Aorta (tissue), 5 donors: ENCODE measurements at regions not wholly inside any gene's neighbourhood (a gene's known extent, or its start where the extent isn't known, plus 50 kb on each side); places are given as distances from the start of the nearest gene placed in this dataset.

Experiments used
- ATAC-seq: fragments of 200-7000 bp; cut with Tn5 transposase; one replicate; pipeline ENCODE4 v1.9.1; 2022; ENCODE audit warnings: moderate library complexity; ENCODE audit not compliant: low FRiP score
- DNase-seq, 2 donors: peaks; one replicate each; pipeline ENCODE4 v3.0.0-alpha.2; 2020
- H3K27ac ChIP-seq, 2 donors: one replicate each; pipeline ENCODE4 v1.5.1; 2013; ENCODE audit warnings: low read length in 2 of 2, mild to moderate bottlenecking in 2 of 2, moderate library complexity in 2 of 2, control low read depth in 1 of 2, inconsistent platforms in 1 of 2, low read depth in 1 of 2
- H3K27me3 ChIP-seq, 2 donors: one replicate each; pipeline ENCODE4 v1.6.1; 2013; ENCODE audit warnings: control low read depth in 1 of 2, low read length in 1 of 2, mild to moderate bottlenecking in 1 of 2, moderate library complexity in 1 of 2; ENCODE audit not compliant: insufficient read depth in 2 of 2, control insufficient read depth in 1 of 2
- H3K36me3 ChIP-seq, 2 donors: one replicate each; pipeline ENCODE4 v1.6.1; 2013; ENCODE audit warnings: control low read depth in 1 of 2, low read length in 1 of 2, mild to moderate bottlenecking in 1 of 2; ENCODE audit not compliant: insufficient read depth in 2 of 2, control insufficient read depth in 1 of 2
- H3K4me1 ChIP-seq, 2 donors: one replicate each; pipeline ENCODE4 v1.6.1; 2013; ENCODE audit warnings: low read length in 2 of 2, control low read depth in 1 of 2, mild to moderate bottlenecking in 1 of 2, moderate library complexity in 1 of 2; ENCODE audit not compliant: insufficient read depth in 2 of 2, control insufficient read depth in 1 of 2
- H3K4me3 ChIP-seq, 2 donors: one replicate each; pipeline ENCODE4 v1.5.1; 2013; ENCODE audit warnings: low read length in 2 of 2, control low read depth in 1 of 2, mild to moderate bottlenecking in 1 of 2
- H3K9me3 ChIP-seq: one replicate; pipeline ENCODE4 v1.6.1; 2013; ENCODE audit warnings: mild to moderate bottlenecking, low read length; ENCODE audit not compliant: control insufficient read depth
- WGBS, 2 donors: extraction: QIAGEN DNeasy Blood & Tissue Kit; methylation state at CpG; one replicate each; pipeline ENCODE4 v1.1.7; 2013; 5-methylcytosine and 5-hydroxymethylcytosine counted together
- intact Hi-C, 2 donors: fragments of 100-400 bp; cut with DNase I; formaldehyde crosslinking; loops; one replicate each; pipeline versions ENCODE4 v1.14.2 to v1.15.0; 2022
- donor health status: healthy with polysubstance abuse.
- donor health status: Bipolar disorder and iron deficiency.
- donor health status: DM: no; HTN: no; CAD: no.
- donor health status: DM: no; HTN: no; CAD: no.
- donor health status: DM: yes; HTN: yes; CAD: no.

DNA sequence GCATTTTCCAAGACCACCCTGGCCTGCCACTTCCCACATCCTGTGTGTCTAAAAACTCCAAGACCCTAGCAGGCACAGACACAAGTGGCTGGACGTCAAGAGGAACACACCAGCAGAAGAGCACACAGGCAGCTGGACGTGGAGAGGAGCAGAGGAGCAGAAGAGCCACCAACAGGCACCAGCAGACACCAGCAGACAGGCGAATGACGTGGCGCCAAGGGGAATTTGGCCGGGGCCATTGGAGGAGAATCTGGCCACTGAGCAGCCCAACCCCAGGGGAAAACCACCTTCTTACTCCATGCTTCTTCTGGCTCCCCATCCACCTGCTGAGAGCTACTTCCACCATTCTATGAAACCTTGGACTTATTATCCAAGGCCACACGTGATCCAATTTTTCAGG is 243.1 kb upstream of the CTSO start:
- peaks cover 1% of the 10 kb centered on the region for H3K9me3 ChIP-seq
- no peak overlapping the region for H3K27ac ChIP-seq
- H3K4me3 ChIP-seq: no peak overlapping the region
- no peaks in the 10 kb centered on the region for H3K36me3 ChIP-seq
- DNase-seq: no peak
- WGBS, 2 donors: 95% methylated on average over 7 of the region's 7 CpGs
- intact Hi-C loops: no loop called here
- no peaks in the 10 kb centered on the region for H3K27me3 ChIP-seq
- ATAC-seq: no peak
- peaks cover 0 to 1% of the 10 kb centered on the region in 2 donors for H3K4me1 ChIP-seq

GRCh38 chr4:156195914-156196313 is 242.2 kb upstream of the CTSO start:
- H3K27ac ChIP-seq: no peak overlapping the region
- H3K4me1 ChIP-seq: peaks cover 0 to 1% of the 10 kb centered on the region in 2 donors
- H3K9me3 ChIP-seq: peaks cover 1% of the 10 kb centered on the region
- intact Hi-C loops: no loop called here
- H3K4me3 ChIP-seq: no peak overlapping the region
- ATAC-seq (no peak), DNase-seq (no peak)
- H3K27me3 ChIP-seq: no peaks in the 10 kb centered on the region
- H3K36me3 ChIP-seq: no peaks in the 10 kb centered on the region

- intact Hi-C loops: no loop called here
- no peak for ATAC-seq
- 94 to 95% methylated on average over 7 of the region's 7 CpGs for WGBS, 2 donors
Measured at GRCh38 chr4:156194896-156195295, 241.2 kb upstream of the CTSO start.

DNA sequence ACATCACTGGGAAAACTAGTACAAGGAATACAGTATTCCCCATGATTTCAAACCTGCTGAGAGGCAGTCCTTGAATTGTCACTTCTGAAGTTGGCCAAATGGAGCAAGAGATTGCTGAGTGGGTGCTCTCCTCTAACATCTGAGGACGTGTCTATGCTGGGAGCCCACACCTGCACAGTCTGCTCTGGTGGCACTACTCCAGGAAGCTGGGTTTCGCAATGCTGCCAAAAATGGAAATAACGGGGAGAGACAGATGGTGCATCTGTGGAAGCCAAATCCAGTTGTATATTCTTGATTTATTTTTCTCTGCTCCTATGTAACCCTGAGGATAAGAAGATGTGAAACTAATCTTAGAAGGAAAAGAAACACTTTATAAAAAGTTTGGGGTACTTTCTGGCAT is 240.1 kb upstream of the CTSO start:
- H3K27me3 ChIP-seq: no peaks in the 10 kb centered on the region
- H3K4me1 ChIP-seq: peaks cover 0 to 1% of the 10 kb centered on the region in 2 donors
- no peak for DNase-seq
- no peak overlapping the region for H3K4me3 ChIP-seq
- H3K9me3 ChIP-seq: peaks cover 1% of the 10 kb centered on the region
- H3K36me3 ChIP-seq: no peaks in the 10 kb centered on the region
- intact Hi-C loops: no loop called here
- 61 to 62% methylated on average over 3 of the region's 3 CpGs for WGBS, 2 donors
- H3K27ac ChIP-seq: no peak overlapping the region
- ATAC-seq: no peak

More at GRCh38 chr4:156194896-156195295, 241.2 kb upstream of the CTSO start:
- peaks cover 1% of the 10 kb centered on the region for H3K9me3 ChIP-seq
- DNase-seq: no peak
- no peak overlapping the region for H3K27ac ChIP-seq
- peaks cover 0 to 1% of the 10 kb centered on the region in 2 donors for H3K4me1 ChIP-seq
- H3K36me3 ChIP-seq: no peaks in the 10 kb centered on the region
- H3K27me3 ChIP-seq: no peaks in the 10 kb centered on the region
- no peak overlapping the region for H3K4me3 ChIP-seq

GRCh38 chr4:156193106-156193505 is 239.4 kb upstream of the CTSO start:
- WGBS, 2 donors: 72 to 78% methylated on average over 2 of the region's 2 CpGs
- no peaks in the 10 kb centered on the region for H3K27me3 ChIP-seq
- no peak overlapping the region for H3K4me3 ChIP-seq
- H3K9me3 ChIP-seq: peaks cover 1% of the 10 kb centered on the region
- DNase-seq (no peak), ATAC-seq (no peak)
- no peak overlapping the region for H3K27ac ChIP-seq
- H3K4me1 ChIP-seq: peaks cover 0 to 1% of the 10 kb centered on the region in 2 donors
- no peaks in the 10 kb centered on the region for H3K36me3 ChIP-seq
- intact Hi-C loops: no loop called here

GRCh38 chr4:156192033-156192432 is 238.4 kb upstream of the CTSO start:
- intact Hi-C loops: no loop called here
- Histone ChIP-seq H3K27ac (no peak overlapping the region), H3K9me3 (peaks cover 1% of the 10 kb centered on the region), H3K36me3 (no peaks in the 10 kb centered on the region), H3K4me3 (no peak overlapping the region), H3K27me3 (no peaks in the 10 kb centered on the region), H3K4me1 (peaks cover 0 to 1% of the 10 kb centered on the region in 2 donors)
- no peak for ATAC-seq
- no peak for DNase-seq

GRCh38 chr4:156191044-156191781 is 237.5 kb upstream of the CTSO start:
- 92 to 96% methylated on average over 2 of the region's 2 CpGs for WGBS, 2 donors
- no peak overlapping the region for H3K4me3 ChIP-seq
- H3K36me3 ChIP-seq: no peaks in the 10 kb centered on the region
- ATAC-seq (no peak), DNase-seq (no peak)
- no peaks in the 10 kb centered on the region for H3K9me3 ChIP-seq
- peaks cover 0 to 1% of the 10 kb centered on the region in 2 donors for H3K4me1 ChIP-seq
- H3K27ac ChIP-seq: no peak overlapping the region
- intact Hi-C loops: no loop called here
- H3K27me3 ChIP-seq: no peaks in the 10 kb centered on the region

DNA sequence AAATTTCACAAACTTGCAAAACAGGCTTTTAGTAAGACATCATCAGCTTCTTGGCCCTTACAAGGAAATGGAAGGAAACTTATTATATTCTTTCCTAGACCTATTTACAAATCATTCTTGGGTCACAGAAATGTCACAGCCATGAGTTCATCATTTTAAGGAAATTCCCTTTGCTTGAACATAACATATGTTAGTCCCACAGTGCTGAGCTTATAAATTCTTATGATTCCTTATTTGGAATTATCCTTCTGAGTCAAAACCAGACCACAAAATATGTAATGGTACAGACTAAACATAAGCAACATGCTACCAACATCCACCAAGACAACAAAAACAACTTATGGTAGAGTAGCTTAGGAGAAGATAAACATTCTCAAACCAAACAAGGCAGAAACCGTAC is 236.9 kb upstream of the CTSO start:
- Histone ChIP-seq H3K36me3 (no peaks in the 10 kb centered on the region), H3K4me1 (peaks cover 0 to 1% of the 10 kb centered on the region in 2 donors), H3K4me3 (no peak overlapping the region), H3K27ac (no peak overlapping the region), H3K9me3 (no peaks in the 10 kb centered on the region), H3K27me3 (no peaks in the 10 kb centered on the region)
- 93 to 98% methylated on average over 1 of the region's 1 CpG for WGBS, 2 donors
- intact Hi-C loops: no loop called here
- DNase-seq: no peak
- ATAC-seq: no peak

- intact Hi-C loops: no loop called here
- 97 to 100% methylated on average over 1 of the region's 1 CpG for WGBS, 2 donors
- no peak for ATAC-seq
- no peak overlapping the region for H3K27ac ChIP-seq
- no peaks in the 10 kb centered on the region for H3K27me3 ChIP-seq
- no peaks in the 10 kb centered on the region for H3K9me3 ChIP-seq
- no peaks in the 10 kb centered on the region for H3K36me3 ChIP-seq
- H3K4me3 ChIP-seq: no peak overlapping the region
- DNase-seq: no peak
- H3K4me1 ChIP-seq: peaks cover 0 to 1% of the 10 kb centered on the region in 2 donors
Measured at GRCh38 chr4:156188596-156188995, 234.9 kb upstream of the CTSO start.
